Skeletal muscle tissue (tissue), 3 donors: ENCODE measurements at regions not wholly inside any gene's neighbourhood (a gene's known extent, or its start where the extent isn't known, plus 50 kb on each side); places are given as distances from the start of the nearest gene placed in this dataset.

Experiments used
- H3K27ac ChIP-seq: one replicate; pipeline ENCODE4 v1.7.0; 2013; ENCODE audit warnings: mild to moderate bottlenecking, low read depth, low read length, inconsistent platforms
- H3K27me3 ChIP-seq, 3 donors: one replicate each; pipeline ENCODE4 v1.7.0; 2013; ENCODE audit warnings: low read length in 3 of 3; ENCODE audit not compliant: control insufficient read depth in 3 of 3, insufficient read depth in 3 of 3
- H3K36me3 ChIP-seq, 3 donors: one replicate each; pipeline ENCODE4 v1.7.0; 2013; ENCODE audit warnings: low read length in 3 of 3; ENCODE audit not compliant: control insufficient read depth in 3 of 3, insufficient read depth in 3 of 3
- H3K4me1 ChIP-seq, 3 donors: one replicate each; pipeline ENCODE4 v1.7.0; 2013; ENCODE audit warnings: low read length in 3 of 3, mild to moderate bottlenecking in 3 of 3; ENCODE audit not compliant: control insufficient read depth in 3 of 3, insufficient read depth in 3 of 3
- H3K4me3 ChIP-seq, 3 donors: one replicate each; pipeline ENCODE4 v1.7.0; 2013; ENCODE audit warnings: low read length in 3 of 3
- H3K9ac ChIP-seq, 3 donors: one replicate each; pipeline ENCODE4 v1.7.0; 2013; ENCODE audit warnings: low read length in 3 of 3, mild to moderate bottlenecking in 3 of 3, moderate library complexity in 2 of 3, low read depth in 1 of 3
- H3K9me3 ChIP-seq, 3 donors: one replicate each; pipeline ENCODE4 v1.7.0; 2013; ENCODE audit warnings: low read length in 3 of 3; ENCODE audit not compliant: control insufficient read depth in 3 of 3
- donor health status: Osteomylitis.

DNA sequence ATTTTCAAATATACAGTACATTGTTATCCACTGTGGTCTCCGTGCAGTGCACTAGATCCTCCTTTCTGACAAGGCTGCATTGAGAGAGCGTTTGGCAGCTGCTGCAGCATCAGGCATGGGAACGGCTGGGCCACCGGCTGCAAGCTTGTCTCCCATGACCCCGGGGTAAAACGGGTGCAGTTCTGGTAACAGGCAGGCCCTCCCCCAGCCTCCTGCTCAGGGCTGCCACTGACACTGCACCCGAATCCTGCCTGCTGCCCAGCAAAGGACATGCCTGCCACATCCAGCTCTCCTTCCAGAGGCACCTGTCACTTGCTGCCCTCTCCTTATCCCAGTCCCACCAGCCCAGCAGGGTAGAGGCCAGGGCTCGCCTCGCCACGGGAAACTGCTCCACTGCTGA lies 124.5 kb upstream of the TMEM45B start:
- no peak overlapping the region for H3K4me3 ChIP-seq
- no peak overlapping the region for H3K27ac ChIP-seq
- H3K36me3 ChIP-seq = no peaks in the 10 kb centered on the region
- H3K9ac ChIP-seq = no peak overlapping the region
- H3K9me3 ChIP-seq = no peaks in the 10 kb centered on the region
- H3K27me3 ChIP-seq = peaks cover 0 to 13% (median 5%) of the 10 kb centered on the region in 3 donors
- H3K4me1 ChIP-seq = no peaks in the 10 kb centered on the region

DNA sequence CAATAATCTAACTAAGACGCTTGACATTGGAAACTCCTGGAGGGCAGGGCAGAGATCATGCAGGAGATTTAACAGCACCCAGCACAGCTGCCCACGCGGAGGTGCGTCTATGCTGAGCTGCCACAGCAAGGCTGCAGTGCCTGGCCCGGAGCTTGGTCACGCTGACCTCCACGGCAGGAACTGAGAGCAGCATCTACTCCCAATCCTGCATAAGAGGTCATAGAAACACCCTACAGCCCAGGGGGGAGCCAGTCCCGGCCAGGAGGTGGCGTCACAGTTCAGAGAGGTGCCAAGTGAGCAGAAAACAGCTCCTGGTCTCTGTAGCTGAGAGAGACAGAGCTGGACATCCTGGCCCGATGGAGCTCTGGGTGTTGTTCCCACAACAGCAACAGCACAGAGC lies 121.1 kb upstream of the TMEM45B start:
- Histone ChIP-seq H3K9ac (no peak overlapping the region), H3K36me3 (no peaks in the 10 kb centered on the region), H3K9me3 (no peaks in the 10 kb centered on the region), H3K4me1 (no peaks in the 10 kb centered on the region), H3K27me3 (peaks cover 0 to 14% (median 12%) of the 10 kb centered on the region in 3 donors), H3K4me3 (no peak overlapping the region), H3K27ac (no peak overlapping the region)

DNA sequence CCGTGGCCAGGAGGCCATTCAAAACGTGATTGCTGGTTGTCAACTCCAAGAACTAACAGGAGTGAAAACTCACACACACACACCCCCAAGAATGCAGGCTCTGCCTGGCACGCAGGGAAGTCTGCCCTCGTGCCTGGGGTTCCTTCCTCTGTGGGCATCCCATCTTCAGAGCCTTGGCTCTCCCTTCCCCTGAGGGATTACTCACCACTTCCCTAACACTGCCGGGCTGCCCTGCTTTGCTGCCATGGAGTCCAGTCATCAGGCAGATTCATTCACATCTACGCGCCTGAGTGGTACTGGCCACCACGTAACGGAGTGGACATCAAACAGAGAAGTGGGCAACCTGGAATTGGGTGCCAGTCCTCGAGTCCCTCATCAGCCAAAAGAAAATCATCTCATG lies 120.7 kb upstream of the TMEM45B start:
- Histone ChIP-seq H3K27ac (no peak overlapping the region), H3K4me3 (no peak overlapping the region), H3K9ac (no peak overlapping the region), H3K9me3 (no peaks in the 10 kb centered on the region), H3K4me1 (no peaks in the 10 kb centered on the region), H3K36me3 (no peaks in the 10 kb centered on the region), H3K27me3 (peaks cover 0 to 14% (median 12%) of the 10 kb centered on the region in 3 donors)

DNA sequence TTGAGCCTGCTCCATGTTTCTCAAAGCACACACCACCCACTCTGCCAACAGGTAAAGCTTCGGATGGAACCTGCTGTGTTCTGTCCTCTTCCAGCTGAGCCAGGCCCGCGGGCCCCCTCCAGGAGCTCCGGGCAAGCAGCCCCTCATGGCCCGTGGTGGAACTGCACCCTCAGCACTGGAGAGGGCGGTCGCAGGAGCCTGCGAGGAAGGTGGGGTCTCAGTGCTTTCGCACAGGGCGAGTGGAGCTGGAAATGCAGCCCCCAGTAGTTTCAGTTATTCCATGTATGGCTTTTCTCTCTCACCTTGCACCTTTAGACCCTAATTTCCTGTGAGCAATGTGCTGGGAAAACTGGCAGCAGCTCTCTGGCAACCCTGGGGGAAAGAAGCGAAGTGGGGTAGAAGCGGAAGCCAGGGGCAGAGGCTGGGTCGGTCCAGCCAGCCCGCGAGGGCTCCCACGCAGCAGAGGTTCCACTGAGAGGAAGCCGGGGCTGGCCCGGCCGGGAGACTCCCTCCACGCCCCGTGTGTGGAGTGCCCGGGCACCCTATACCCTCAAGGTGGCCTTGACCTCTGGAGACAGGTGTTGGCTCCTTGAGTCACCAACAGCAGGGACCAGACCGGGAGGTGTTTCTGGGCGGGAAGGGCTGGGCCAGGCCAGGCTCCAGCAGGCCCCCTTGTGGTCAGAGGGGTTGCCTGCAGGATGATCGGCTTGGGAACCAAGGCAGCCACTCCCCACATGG lies 119.9 kb upstream of the TMEM45B start:
- Histone ChIP-seq H3K9ac (no peak overlapping the region), H3K4me3 (no peak overlapping the region), H3K9me3 (no peaks in the 10 kb centered on the region), H3K36me3 (no peaks in the 10 kb centered on the region), H3K27ac (no peak overlapping the region), H3K4me1 (no peaks in the 10 kb centered on the region), H3K27me3 (peaks cover 0 to 14% (median 12%) of the 10 kb centered on the region in 3 donors)

DNA sequence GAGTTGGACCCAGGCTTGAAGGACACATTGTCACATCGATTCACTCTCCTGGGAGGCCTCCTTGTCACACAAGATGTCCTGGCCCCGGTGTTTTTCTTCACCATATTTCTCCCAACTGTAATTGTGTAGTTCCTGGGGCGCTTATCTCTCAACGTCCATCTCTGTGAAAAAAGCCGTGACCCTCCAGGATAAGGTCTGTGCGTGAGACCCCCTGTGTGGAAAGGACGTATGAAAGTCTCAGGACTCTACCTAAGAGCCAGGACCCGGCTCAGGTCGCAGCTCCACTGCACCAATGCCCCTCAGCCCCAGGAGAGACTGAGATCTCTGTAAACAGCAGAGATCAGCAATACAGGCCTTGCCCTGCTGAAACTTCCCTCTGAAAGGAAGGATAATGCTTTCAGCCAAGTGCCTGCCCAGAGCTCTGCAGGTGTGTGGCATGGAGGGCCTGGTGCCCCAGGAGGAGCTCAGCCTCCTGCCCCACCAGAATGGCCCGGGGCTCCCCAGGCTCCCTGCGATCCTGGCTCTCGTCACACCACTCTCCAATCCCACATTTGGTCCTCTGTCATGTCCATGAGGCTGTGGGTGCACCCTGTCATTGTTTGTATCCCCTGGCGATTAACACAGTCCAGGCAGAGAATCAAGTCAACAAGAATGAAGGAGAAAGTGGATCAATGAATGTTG lies 119.2 kb upstream of the TMEM45B start:
- Histone ChIP-seq H3K27ac (no peak overlapping the region), H3K9me3 (no peaks in the 10 kb centered on the region), H3K4me1 (no peaks in the 10 kb centered on the region), H3K27me3 (peaks cover 0 to 14% (median 12%) of the 10 kb centered on the region in 3 donors), H3K4me3 (no peak overlapping the region), H3K36me3 (no peaks in the 10 kb centered on the region), H3K9ac (no peak overlapping the region)

DNA sequence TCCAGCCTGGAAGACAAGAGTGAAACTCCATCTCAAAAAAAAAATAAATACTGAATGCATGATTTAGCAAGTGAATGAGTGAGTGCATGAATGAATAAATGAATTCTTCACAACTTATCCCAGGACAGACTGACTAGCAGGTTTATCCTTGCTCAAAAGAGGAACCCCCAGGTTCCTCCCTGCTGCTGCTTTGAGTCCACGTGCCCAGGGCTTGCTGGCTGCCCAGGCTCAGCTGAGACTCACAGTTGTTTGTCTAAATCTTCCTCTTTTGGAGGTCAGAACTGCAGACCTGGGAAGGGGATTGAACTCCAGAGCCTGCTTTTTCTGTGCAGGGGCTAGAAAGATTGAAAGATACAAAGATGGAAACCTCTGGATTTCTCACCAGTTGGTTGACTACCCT lies 117.4 kb upstream of the TMEM45B start:
- no peak overlapping the region for H3K4me3 ChIP-seq
- H3K36me3 ChIP-seq = no peaks in the 10 kb centered on the region
- H3K27me3 ChIP-seq = peaks cover 0 to 14% (median 9%) of the 10 kb centered on the region in 3 donors
- no peaks in the 10 kb centered on the region for H3K4me1 ChIP-seq
- no peaks in the 10 kb centered on the region for H3K9me3 ChIP-seq
- no peak overlapping the region for H3K9ac ChIP-seq
- H3K27ac ChIP-seq = no peak overlapping the region

DNA sequence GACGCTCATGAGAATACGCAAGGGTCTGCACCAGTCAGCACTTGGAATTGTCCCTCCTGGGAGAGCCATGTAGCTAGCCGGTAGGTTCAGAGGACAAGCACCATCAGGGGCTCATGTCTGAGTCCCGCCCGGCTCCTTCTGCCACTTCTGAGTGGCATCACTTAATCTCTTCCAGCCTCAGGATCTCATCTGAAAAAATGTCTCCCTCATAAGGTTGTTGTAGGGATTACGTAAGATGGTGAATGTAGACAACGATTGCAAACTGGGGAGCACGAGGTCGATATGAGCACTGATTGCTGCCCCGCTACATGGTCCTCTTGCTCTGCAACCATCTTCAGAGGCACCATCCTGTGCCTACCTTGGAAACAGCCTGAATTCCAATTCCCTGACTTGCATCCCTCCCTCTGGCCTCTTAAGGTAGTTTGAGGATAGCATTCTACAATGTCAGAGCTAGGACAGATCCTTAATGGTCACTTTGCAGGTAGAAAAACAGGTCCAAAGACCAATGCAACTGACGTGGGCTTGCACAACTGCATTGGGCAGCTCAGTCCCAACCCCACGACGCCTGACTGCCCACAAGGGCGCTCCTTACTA lies 115.8 kb upstream of the TMEM45B start:
- no peaks in the 10 kb centered on the region for H3K9me3 ChIP-seq
- H3K9ac ChIP-seq = no peak overlapping the region
- peaks cover 0 to 3% (median 0%) of the 10 kb centered on the region in 3 donors for H3K4me1 ChIP-seq
- peaks cover 0 to 12% (median 9%) of the 10 kb centered on the region in 3 donors for H3K27me3 ChIP-seq
- no peak overlapping the region for H3K27ac ChIP-seq
- no peaks in the 10 kb centered on the region for H3K36me3 ChIP-seq
- H3K4me3 ChIP-seq = no peak overlapping the region

DNA sequence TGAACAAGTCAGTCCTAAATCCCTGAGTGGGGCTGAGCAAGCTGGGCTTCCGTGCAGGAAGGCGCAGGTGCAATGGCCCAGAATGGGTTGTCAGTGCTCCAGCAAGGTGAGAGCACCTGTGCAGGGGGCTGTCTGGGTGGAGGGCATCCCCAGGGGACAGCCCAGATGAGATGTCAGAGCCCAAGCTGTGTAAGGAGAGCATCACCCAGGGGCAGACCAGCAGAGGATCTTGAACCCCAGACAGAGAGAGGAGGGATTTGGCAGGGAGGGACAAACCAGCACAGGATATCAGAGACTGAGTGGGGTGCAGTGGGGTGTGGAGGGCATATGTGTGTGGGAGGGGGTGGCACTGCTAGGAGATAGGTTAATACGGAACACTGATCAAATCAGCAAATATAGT lies 114.9 kb upstream of the TMEM45B start:
- no peaks in the 10 kb centered on the region for H3K36me3 ChIP-seq
- no peak overlapping the region for H3K27ac ChIP-seq
- H3K27me3 ChIP-seq = peaks cover 0 to 8% (median 7%) of the 10 kb centered on the region in 3 donors
- H3K9ac ChIP-seq = no peak overlapping the region
- H3K4me3 ChIP-seq = no peak overlapping the region
- H3K9me3 ChIP-seq = peaks cover 0 to under 1% (median 0%) of the 10 kb centered on the region in 3 donors
- peaks cover 0 to 3% (median 0%) of the 10 kb centered on the region in 3 donors for H3K4me1 ChIP-seq

DNA sequence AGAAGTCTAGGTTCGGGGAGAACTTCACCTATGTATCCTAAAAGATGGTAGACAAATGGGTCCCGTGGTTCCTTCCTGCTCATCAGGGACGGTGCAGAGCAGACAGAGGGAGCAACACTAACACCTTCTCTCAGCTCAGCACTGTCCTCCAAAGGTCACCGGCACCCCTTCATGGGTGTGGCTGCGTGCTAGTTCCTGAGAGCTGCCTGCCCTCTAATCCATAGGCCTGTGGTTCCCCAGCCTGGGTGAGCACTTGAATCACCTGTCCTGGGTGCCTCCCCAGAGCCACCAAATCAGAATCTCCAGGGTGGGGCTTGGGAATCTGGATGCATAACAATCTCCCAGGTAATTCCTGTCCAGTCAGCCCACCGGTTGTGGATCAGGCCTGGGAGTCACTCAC lies 113.9 kb upstream of the TMEM45B start:
- Histone ChIP-seq H3K36me3 (no peaks in the 10 kb centered on the region), H3K9ac (no peak overlapping the region), H3K27ac (no peak overlapping the region), H3K9me3 (peaks cover 0 to 2% (median 0%) of the 10 kb centered on the region in 3 donors), H3K4me1 (peaks cover 0 to 3% (median 0%) of the 10 kb centered on the region in 3 donors), H3K4me3 (no peak overlapping the region), H3K27me3 (peaks cover 0 to 2% (median under 1%) of the 10 kb centered on the region in 3 donors)
